ENCODE measurements at regions not wholly inside any gene's neighbourhood (a gene's known extent, or its start where the extent isn't known, plus 50 kb on each side); places are given as distances from the start of the nearest gene placed in this dataset.
"Not testable (repeated sequence)": the region's sequence is repeated elsewhere in the genome, so short reads cannot be mapped to it uniquely, and the experiment has no call there.

DNA sequence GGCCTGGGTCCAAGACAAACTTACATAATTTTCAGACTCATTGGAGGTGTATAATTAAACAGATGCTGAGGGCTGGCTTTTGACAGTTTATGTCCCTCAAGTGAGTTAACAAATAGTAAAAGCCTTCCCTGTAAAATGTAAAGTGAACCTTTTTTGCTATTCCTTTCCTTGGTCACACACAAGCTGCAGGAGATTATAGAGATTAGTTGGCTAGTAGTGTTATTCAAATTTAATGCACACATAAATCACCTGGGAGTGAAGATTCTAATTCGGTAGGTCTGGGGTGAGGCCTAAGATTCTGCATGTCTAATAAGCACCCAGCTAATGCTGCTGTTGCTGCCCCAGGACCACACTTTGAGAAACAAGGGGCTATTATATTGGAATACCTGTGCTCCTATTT lies 206.2 kb upstream of the SSTR1 start:
- FAIRE-seq: no peak

DNA sequence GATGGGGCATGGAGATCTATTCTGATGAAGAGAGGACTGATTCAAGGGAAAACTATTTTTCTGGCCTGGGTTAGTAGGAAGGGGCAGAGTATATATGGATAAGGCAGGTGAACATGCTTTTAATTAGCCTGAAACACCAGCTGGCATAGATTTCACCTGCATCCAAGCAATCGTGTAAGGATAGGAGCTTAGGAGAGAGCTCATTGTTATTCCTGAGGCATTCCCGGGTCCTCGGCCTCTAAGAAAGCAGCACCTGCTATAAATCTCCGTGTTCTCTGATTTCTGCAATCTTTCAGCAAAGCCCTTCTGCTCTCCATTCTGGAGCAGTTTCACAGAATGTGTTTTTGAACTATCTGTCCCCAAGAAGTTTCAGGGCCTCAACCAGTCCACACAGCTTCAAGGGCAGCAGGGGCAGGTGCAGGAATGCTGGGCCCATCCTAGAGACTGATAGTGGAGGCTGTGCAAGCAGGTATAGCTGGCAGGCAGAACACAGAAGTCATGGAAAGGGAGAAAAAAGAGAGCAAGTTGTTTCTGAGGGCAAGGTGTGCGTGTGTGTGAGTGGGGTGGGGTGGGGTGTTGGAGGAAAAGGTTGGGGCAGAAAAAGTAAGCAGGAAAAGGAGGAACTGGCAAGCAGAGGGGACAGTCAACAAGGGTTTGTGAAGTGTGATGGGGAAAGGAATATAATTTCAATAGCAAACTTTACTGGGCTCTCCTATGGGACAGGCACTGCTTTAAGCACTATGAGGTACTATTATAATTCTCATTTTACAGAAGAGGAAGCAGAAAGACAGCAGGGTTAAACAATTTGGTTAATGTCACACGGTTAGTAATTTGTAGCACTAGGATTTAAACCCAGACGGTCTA lies 203.7 kb upstream of the SSTR1 start:
- no peak for FAIRE-seq

DNA sequence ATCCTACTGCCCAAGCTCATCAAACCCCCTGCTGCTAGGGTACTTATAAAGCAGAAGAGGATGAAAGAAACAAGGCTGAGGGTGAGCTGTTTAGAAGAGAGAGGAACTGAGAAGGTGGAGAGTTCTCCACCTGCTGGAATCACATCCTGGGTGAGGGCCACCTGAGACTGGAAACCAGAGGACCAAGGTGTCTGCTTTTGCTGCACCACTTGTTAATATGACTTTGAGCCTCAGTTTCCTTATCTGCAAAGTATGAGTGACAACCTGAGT lies 203.2 kb upstream of the SSTR1 start:
- no peak for FAIRE-seq

DNA sequence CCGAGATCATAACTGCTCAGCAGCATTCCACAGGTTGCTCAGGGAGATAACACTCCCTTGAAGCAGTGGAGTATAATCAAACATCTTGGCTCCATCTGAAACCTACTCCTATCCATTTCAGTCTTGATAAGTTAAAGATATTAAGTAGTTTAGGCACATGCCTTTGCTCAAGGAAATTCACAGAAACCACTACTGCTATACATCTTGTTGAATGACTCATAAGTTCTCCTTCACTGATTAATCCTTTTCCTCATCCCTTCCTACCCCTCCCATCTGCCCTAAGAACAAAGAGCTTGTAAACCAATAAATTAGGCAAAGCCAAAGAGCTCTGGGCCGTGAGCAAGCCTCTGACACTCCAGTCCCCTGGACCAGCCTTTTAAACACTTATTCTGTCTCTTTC lies 196.5 kb upstream of the SSTR1 start:
- not testable (repeated sequence) for FAIRE-seq

DNA sequence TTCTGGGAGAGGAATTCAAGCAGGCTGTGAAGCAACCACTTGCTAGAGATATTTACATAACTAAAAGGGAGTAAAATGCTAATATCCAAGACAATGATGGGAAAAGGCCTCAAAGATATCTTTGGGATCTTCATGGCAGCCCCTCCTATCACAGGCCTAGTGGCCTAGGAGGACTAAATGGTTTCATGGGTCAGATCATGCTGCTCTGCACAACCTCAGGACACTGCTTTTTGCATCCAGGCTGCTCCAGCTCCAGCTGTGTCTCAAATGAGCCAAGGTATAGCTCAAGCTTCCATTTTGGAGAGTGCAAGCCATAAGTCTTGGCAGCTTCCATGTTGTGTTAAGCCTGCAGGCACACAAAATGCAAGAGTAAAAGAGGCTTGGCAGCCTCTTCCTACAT lies 195.6 kb upstream of the SSTR1 start:
- no peak for FAIRE-seq

DNA sequence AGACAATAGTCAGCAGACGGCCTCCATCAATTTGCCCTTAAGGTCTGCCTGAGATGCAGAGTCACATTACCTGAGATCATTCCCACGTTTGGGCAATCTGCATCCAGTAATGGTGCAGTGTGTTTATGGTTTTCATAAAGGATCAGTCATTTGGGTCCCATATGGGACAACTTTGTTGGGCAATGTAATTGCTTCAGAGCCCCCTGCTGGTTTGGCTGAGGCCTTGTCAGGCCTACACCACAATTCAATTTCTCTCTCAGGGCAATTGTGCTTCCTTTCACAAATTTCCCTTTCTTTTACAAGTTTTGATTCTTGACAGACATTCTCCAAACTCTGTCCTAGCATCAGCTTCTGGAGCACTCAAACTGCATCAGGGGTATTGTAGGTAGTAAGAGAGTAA lies 191.2 kb upstream of the SSTR1 start:
- no peak for FAIRE-seq

DNA sequence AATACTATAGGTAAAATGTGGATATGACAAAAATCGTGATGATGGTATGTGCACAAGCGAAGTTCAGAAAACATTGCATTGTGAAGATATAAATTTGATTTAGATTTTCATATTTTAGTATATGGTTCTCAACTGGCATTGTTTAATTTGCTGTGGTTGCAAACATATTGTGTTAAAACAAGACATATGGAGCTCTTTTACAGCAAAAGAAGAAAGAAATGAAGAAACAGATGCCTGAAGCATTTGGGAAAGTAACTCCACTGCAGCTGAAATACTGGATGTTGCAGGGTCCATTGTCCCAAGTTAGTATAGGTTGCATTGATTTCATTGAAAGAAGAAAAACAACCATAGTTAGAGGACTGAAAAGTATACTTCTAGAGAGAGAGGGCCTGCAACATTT lies 185.8 kb upstream of the SSTR1 start:
- FAIRE-seq: no peak

DNA sequence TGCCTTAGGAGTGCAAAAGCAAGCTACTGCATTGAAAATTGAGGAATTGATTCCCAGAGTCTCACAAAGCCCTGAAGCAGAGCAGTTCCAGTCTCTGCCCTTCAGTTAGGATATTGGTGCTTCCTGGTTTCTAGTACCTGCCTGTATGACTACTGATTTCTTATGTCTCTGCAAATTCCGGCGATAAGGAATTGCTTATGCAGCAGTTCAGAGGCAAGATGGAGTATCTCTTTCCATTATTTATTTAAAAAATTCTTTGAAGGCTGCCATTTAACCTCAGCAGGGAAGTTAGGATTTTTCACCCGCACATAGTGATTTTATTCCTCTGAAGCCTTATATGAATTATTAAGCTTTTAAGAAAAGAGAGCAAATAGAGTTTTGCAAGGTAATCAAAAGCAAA lies 184.9 kb upstream of the SSTR1 start:
- FAIRE-seq: no peak

DNA sequence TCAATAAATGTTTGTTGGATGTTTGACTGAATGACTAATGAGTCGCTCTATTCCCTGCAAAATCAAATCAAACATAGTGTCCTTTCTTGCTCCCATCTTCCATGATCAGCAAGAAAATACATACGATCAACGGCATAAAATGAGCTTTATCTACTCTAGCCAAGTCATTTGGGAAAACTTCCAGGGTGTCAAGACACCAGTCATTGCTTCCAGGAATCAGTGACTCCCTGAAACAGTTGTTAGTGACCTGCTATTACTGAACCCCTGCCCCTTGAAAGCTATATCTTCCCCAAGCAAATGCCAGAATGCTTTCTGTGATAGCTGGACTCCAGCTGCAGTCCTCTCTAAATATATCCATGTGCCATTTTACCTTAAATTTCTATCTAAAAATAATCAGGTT lies 169.5 kb upstream of the SSTR1 start:
- FAIRE-seq: no peak

DNA sequence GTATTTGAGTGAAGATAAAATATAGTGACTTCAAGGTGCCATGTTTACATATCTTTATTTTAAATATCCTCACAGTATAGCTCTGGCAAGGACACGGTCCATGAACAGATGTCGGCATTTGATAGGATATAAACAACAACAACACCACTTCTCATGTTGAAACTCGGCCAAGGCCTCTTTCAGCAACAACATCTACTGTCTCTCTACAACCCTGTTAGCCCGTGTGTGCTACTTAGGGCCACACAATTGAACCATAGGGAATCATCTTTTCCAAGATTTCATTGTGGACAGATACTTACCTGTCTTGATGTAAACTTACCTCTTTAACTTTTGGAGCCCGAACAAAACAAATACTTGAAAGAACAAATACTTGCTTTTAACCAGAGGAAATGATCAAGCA lies 168.7 kb upstream of the SSTR1 start:
- FAIRE-seq: no peak

DNA sequence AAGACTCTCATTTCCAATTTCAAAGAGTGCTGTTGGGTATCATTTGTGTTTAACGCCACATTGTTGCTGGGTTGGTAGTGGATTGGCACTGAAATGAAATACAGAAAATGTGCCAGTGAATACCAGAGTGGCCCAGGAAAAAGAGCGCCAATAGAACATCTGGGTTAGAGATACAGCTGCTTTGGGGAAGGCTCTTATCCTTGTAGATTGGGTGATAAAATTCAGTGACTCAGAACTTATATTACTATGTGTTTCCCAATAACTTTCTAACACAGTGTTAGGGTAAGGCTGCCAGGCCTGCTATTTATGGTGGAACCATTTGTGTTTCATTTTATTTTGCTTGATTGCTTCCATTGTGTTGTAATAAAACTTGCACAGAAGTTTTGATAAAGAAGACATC lies 168.2 kb upstream of the SSTR1 start:
- no peak for FAIRE-seq

DNA sequence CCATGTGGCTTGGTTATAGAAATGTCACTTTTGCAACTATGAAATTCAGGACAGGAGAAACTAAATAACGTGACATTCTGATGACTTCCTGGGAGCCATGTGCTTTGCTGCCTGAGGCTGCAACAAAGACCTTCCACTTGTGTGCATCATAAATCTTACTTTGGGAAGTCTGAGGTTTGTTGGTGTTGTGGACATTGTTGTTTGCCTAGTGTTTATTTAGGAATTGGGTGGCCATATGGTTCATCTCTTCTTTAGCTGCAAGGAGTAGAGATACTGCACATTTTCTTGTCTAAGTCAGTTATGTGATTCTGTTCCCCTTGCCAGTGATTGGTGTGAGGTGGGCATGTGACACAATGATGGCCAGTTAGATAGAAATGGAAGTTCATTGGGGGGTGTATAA lies 167.3 kb upstream of the SSTR1 start:
- no peak for FAIRE-seq

DNA sequence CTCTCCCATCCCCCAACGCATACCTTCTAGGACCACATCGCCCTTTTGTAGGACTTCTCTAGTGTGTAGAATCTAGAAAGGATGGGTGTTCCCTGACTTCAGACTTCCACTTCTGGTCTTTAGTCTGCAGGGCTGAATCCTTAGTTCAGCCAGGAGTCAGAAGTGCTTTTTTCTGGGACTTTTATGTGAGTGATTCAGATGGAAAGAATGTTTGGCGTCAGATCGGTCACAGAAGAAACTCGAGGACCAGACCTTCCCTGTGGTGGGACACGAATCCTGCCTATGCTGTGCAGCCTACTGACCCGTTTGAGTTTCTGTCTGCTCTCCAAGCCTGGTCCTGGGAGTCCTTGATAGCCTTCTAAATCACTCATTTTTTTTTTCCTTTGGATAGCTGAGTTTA lies 165.4 kb upstream of the SSTR1 start:
- no peak for FAIRE-seq

DNA sequence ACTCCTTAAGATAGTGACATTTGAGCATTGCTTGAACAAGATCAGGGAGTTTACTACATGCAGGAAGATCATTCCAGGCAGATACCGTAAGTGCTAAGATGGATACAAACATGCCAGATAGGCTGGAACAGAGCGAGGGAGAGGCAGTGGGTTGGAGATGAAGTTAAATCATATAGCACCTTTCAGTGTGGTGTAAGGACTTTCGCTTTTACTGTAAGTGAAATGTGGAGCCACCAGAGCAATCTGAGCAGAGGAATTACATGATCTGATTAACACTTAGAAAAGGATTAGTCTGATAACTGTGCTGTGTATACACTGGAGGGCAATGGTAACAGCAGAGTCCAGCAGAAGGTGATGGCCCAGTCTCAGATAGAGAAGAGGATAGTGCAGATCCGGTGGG lies 163.0 kb upstream of the SSTR1 start:
- FAIRE-seq: no peak

DNA sequence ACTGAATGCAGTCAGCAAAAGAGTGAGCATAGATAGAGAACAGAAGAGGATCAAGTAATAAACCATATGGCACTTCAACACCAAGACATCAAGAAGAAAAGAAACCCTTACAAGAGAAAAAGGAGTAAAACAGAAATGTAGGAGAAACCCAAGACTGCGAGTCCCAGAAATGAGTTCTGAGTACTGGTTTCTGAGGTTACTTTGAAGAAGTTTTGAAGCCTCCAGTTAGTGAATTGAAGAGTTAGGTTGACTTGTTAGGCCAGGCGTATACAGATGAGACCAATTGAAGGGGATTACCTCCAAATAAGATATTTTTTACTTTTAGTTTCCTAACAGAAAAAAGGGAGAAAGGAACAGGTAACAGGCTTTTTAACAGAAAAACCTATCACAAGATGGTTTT lies 162.2 kb upstream of the SSTR1 start:
- FAIRE-seq: no peak

DNA sequence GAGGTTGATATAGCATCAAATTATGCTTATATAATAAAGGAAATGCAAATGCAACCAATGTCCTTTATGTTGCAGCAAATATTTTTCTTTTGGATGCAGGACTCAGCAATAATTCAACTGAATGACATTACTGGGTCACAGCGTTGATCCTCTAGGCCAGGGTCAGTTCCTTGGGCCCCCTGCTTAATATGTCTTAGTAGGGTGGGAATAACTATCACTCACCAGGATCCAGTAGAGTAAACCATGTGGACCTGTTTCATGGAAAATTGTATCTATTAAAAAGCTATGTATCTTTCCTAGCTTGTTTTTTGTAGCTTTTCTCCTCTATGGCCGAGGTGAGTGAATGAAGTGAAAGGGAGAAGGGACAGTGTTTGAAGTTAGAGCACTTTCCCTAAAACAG lies 161.5 kb upstream of the SSTR1 start:
- no peak for FAIRE-seq

DNA sequence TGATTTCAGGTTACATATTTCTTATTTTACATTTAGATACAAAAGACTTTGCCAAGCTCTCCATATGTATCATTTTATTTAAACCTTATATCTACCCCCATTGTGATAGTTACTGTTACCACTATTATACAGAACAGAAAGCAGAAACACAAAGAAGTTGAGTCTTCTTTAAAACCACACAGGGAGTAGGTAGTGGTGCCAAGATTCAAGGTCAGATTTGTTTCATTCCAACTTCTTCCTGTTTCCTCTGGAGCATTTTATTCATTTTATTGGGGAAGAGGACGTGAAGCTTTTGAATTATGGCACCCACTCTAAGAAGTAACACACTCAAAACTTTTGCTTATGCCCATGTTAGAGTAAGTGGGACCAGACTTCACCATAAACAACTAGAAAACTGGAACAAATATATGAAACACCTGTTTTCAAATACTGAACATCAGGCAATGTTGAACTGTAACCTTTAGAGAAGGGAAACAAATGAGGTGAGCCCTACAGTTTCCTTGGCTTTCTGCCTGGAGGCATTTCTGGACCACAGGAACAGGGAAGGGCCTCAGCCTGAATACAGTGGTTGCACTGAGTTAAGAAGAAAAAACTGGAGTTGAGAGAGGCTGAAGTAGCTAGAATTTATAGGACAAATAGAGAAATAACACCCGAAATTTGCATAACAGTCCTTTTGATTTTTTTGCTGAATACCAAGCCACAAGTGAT lies 160.4 kb upstream of the SSTR1 start:
- no peak for FAIRE-seq

DNA sequence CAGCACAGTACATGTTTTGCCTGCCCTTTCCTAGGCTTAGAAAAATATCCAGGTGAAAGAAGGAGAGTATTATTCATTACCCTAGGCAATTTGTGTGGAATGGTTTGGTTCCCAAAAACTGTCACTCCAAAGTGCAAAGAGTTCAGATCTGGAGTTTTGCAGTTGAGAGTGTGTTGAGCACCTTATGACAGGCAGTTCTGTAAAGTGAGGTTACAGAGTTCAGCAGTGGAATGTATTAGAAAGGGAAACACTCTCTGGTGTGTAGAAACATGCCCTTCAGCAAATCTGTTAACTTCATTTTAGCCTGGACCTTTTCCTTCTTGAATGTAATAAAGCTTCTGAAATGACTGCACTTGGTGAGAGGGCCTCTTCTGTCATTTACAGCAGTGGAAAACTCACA lies 154.0 kb upstream of the SSTR1 start:
- FAIRE-seq: no peak

DNA sequence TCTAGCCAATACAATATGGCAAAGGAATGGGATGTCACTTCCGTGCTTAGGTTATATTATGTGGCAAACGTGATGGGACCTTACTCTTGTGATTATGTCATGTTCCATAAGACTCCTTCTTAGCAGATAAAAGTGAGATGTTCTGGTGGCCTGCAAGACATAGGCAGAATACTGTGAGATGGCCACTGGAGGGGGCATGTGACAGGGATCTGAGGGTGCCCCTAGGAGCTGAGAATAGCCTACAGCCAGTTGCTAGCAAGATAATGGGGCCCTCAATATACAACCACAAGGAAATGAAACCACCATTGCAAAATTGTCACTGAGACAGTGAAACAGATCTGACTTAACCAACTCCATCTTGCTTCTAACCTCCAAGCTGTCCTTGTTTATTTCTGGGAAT lies 151.4 kb upstream of the SSTR1 start:
- FAIRE-seq: no peak

DNA sequence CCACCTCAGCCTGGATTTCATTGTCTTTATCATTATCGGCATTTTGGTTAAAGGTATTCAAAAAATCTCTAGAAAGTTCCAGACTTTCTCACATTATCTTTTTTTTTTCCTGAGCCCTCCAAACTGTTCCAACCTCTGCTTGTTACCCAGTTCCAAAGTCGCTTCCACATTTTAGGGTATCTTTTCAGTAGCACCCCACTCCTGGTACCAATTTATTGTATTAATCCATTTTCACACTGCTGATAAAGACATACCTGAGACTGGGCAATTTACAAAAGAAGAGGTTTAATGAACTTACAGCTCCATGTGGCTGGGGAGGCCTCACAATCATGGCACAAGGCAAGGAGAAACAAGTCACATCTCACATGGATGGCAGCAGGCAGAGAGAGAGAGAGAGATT lies 145.5 kb upstream of the SSTR1 start:
- not testable (repeated sequence) for FAIRE-seq

DNA sequence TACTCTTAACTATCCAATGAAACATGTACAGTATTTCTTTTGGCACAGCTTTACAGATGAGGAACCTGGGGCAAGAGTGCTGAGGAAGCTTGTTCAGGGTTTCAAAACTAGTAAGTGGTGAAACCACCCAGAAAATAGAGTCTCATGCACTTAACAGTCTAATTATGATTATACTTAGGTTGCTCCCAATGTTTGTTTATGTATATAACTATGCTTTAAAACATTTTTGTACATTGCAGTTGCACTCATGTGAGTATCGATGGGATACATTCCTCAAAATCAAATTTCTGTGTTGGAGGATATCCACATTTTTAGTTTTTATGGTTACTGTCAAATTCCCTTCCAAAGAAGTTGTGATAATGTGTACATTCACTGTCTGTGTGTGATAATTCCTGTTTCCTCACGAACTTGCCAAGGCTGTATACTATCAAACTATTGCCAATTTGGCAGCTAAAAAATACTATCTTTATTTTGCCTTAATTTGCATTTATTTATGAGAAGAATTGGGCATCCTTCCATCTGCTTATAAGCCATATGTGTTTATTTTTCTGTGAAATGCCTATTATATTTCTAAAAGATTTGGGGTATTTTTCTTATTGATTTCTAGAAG lies 143.9 kb upstream of the SSTR1 start:
- FAIRE-seq: no peak

DNA sequence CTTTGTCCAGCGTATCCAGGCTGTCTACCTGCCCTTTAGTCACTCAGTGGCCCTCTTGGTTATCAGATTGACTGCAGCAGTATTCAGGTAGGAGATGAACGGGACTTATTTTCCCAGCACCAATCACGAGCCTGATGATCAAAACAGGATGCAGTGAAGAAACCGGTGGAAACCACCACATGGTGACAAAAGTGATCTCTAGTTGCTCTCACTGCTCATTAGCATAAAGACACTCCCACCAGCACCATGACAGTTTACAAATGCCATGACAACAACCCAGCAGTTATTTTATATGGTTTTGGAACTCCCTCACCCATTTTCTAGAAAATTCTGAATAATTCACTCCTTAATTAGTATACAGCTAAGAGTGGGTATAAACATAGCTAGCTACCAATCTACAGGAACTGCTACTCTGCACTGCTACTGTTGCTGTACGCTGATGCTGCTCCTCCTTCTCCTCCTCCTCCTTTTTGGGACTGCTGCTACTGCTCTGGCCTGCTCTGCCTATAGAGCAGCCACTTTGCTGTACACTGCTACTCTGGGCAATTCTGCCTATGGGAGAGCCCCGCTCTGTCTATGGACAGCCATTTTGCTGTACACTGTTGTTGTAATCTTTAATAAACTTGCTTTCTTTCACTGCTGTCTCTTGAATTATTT lies 142.5 kb upstream of the SSTR1 start:
- no peak for FAIRE-seq

DNA sequence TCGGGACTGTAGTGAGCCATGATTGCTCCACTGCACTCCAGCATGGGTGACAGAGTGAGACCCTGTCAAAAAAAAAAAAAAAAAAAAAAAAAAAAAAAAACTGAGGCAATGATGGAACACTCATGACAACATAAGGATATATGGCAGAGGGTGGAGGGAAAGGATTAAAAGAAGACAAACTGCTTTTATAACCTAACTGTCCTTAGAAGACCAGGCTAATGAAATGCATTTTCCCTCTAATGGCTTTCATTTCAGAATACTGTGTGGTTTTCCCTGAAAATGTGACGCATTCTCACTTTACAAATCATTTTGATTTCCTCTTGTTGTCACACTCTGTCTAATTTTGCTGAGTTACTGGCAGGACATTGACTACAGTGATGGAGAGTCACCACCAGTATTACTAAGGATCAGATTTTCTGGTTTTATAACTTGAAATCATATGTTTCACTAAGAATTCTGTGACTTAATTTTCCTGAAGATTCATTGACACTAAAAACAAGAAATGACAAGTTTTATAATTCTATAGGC lies 137.6 kb upstream of the SSTR1 start:
- no peak for FAIRE-seq

DNA sequence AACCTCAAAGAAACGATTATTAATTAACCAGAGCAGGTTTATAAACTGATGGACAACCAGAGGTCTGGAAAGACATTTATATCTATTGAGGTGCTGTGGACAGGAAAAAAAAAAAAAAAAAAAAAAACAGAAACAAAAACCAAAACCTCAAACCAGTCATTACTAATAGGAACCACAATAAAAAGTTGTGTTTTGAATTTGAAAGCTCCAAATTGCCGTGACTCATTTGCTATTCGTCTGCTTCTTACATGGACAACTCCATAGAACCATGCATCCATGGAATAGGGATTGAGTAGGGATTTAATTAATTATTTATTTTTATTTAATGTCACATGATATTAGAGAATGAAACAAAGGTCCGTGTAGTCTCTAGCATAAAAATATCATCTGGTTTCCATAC lies 134.1 kb upstream of the SSTR1 start:
- FAIRE-seq: no peak
